PC-3 (cell line): ENCODE measurements at regions not wholly inside any gene's neighbourhood (a gene's known extent, or its start where the extent isn't known, plus 50 kb on each side); places are given as distances from the start of the nearest gene placed in this dataset.

ENCODE experiments used
- ATAC-seq: fragments of 200-7000 bp; cut with Tn5 transposase; 2 replicates; pipeline ENCODE4 v1.9.1; 2020; ENCODE audit warnings: mild to moderate bottlenecking, moderate library complexity
- BruUV-seq: library from RNA; stranded (reverse); fragments of 400-500 nt; replicated peaks from 2 replicates; lab custom pipeline; 2021; lab: Mats Ljungman, UMichigan
- CTCF ChIA-PET: fragments of 300-600 bp; sonication (Branson Sonifier 250); formaldehyde crosslinking; loops from one replicate; lab custom pipeline; 2022; ENCODE audit warnings: antibody characterized with exemption; lab: Charles Lee
- POLR2A ChIA-PET: fragments of 300-600 bp; sonication (Branson Sonifier 250); formaldehyde crosslinking; loops from one replicate; lab custom pipeline; 2022; ENCODE audit warnings: antibody characterized with exemption; ENCODE audit not compliant: unreplicated experiment; lab: Charles Lee
- DNase-seq: peaks from one replicate; pipeline ENCODE4 v3.0.0-alpha.2; 2015
- H2AFZ ChIP-seq: fragments of 300-600 bp; sonication (generic); 2 replicates; pipeline ENCODE4 v1.6.0; 2016; ENCODE audit warnings: antibody characterized with exemption, low read length
- H3F3A ChIP-seq: fragments of 300-600 bp; sonication (generic); one replicate; pipeline ENCODE4 v1.6.0; 2017; ENCODE audit warnings: antibody characterized with exemption, low read length, control low read depth, mild to moderate bottlenecking; ENCODE audit not compliant: unreplicated experiment
- H3K27ac ChIP-seq: fragments of 300-600 bp; sonication (generic); 2 replicates; pipeline ENCODE4 v1.5.1; 2016; ENCODE audit warnings: mild to moderate bottlenecking, low read length
- H3K27me3 ChIP-seq: fragments of 300-600 bp; sonication (generic); 2 replicates; pipeline ENCODE4 v1.6.1; 2016; ENCODE audit warnings: low read length, mixed read lengths
- H3K36me3 ChIP-seq: fragments of 300-600 bp; sonication (generic); 2 replicates; pipeline ENCODE4 v1.6.1; 2016; ENCODE audit warnings: low read depth, mixed run types, low read length, mixed read lengths
- H3K4me1 ChIP-seq: fragments of 300-600 bp; sonication (generic); 2 replicates; pipeline ENCODE4 v1.5.1; 2016; ENCODE audit warnings: low read length; ENCODE audit not compliant: insufficient read depth
- H3K4me2 ChIP-seq: fragments of 300-600 bp; sonication (generic); 2 replicates; pipeline ENCODE4 v1.6.0; 2016; ENCODE audit warnings: low read length
- H3K4me3 ChIP-seq: fragments of 300-600 bp; sonication (generic); 2 replicates; pipeline ENCODE4 v1.5.1; 2016; ENCODE audit warnings: mild to moderate bottlenecking, low read length, mixed read lengths
- H3K79me2 ChIP-seq: fragments of 300-600 bp; sonication (generic); 2 replicates; pipeline ENCODE4 v1.6.1; 2017; ENCODE audit warnings: low read length, mixed read lengths
- H3K9ac ChIP-seq: fragments of 300-600 bp; sonication (generic); 2 replicates; pipeline ENCODE4 v1.6.0; 2016; ENCODE audit warnings: mild to moderate bottlenecking, low read length
- H3K9me2 ChIP-seq: fragments of 300-600 bp; sonication (generic); replicated peaks from 2 replicates; pipeline ENCODE4 v1.6.1; 2016; ENCODE audit warnings: mixed run types, low read length, mixed read lengths
- H3K9me3 ChIP-seq: fragments of 300-600 bp; sonication (generic); 2 replicates; pipeline ENCODE4 v1.6.1; 2016; ENCODE audit warnings: low read length, mixed read lengths
- H4K20me1 ChIP-seq: fragments of 300-600 bp; sonication (generic); 2 replicates; pipeline ENCODE4 v1.6.1; 2016; ENCODE audit warnings: low read length, mixed read lengths
- EZH2 ChIP-seq: fragments of 300-600 bp; sonication (generic); IDR thresholded peaks from one replicate; pipeline ENCODE4 v1.6.1; 2017; ENCODE audit warnings: antibody characterized with exemption, mild to moderate bottlenecking, low read length; ENCODE audit not compliant: unreplicated experiment
- EZH2phosphoT487 ChIP-seq: fragments of 300-600 bp; sonication (generic); IDR thresholded peaks from 2 replicates; pipeline ENCODE4 v1.6.1; 2018; ENCODE audit warnings: mild to moderate bottlenecking, antibody characterized with exemption, low read length, borderline replicate concordance
- intact Hi-C: fragments of 100-400 bp; cut with micrococcal nuclease; formaldehyde crosslinking; loops from 2 replicates; pipeline ENCODE4 v1.9.0; 2023
- TF ChIP-seq, protein P1 (sequence below): fragments of 300-600 bp; sonication (generic); conservative IDR thresholded peaks from 2 replicates; pipeline ENCODE4 v1.5.1; 2017; ENCODE audit warnings: antibody characterized with exemption, low read depth, mild to moderate bottlenecking, low read length

DNA sequence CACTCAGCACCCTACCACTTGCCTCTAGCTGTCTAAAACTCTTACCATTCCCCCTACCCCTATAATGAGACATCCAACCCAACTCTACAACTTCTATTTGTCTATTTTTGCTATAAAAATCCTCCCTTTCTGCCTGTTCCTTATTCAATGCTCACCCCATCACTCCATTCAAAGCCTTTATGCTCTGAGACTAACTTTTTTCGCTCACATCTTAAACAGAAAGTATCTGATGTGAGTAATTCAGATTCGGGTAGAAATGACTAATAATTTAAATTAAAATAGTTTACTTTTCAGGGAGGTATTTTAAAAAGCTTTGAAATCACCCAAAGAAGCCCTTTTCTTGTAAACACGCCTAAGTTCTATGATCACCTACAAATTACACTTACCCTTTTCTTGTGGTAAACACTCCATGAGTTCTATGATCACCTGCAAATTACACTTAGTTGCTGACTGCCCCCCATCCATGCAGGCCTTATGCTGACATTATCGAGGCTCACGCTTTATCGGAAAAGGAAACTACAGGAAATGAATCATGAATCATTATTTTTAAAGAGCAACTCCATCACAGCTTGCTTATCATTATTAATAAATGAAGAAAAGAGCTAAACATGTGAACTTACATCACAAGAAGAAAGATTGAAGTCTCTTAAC is 168.7 kb upstream of the PPP1R2C start:
- Histone ChIP-seq H3K4me2 (no peak overlapping the region), H3K27me3 (no peaks in the 10 kb centered on the region), H3K9me2 (no peaks in the 10 kb centered on the region), H3K9me3 (no peaks in the 10 kb centered on the region), H3K27ac (no peak overlapping the region), H2AFZ (no peak overlapping the region), H3K4me1 (no peaks in the 10 kb centered on the region), H3K9ac (no peak overlapping the region), H3F3A (no peaks in the 10 kb centered on the region), H3K79me2 (no peaks in the 10 kb centered on the region), H3K4me3 (no peak overlapping the region), H3K36me3 (no peaks in the 10 kb centered on the region), H4K20me1 (no peaks in the 10 kb centered on the region)
- no peak for ATAC-seq
- intact Hi-C loops = no loop called here
- no TSS peak for BruUV-seq
- no peak for TF ChIP-seq EZH2
- TF ChIP-seq EZH2phosphoT487 = no peak
- TF ChIP-seq, protein P1, sequence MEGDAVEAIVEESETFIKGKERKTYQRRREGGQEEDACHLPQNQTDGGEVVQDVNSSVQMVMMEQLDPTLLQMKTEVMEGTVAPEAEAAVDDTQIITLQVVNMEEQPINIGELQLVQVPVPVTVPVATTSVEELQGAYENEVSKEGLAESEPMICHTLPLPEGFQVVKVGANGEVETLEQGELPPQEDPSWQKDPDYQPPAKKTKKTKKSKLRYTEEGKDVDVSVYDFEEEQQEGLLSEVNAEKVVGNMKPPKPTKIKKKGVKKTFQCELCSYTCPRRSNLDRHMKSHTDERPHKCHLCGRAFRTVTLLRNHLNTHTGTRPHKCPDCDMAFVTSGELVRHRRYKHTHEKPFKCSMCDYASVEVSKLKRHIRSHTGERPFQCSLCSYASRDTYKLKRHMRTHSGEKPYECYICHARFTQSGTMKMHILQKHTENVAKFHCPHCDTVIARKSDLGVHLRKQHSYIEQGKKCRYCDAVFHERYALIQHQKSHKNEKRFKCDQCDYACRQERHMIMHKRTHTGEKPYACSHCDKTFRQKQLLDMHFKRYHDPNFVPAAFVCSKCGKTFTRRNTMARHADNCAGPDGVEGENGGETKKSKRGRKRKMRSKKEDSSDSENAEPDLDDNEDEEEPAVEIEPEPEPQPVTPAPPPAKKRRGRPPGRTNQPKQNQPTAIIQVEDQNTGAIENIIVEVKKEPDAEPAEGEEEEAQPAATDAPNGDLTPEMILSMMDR = no peak
- POLR2A ChIA-PET = no interaction called here
- CTCF ChIA-PET = no interaction called here
- DNase-seq = no peak

DNA sequence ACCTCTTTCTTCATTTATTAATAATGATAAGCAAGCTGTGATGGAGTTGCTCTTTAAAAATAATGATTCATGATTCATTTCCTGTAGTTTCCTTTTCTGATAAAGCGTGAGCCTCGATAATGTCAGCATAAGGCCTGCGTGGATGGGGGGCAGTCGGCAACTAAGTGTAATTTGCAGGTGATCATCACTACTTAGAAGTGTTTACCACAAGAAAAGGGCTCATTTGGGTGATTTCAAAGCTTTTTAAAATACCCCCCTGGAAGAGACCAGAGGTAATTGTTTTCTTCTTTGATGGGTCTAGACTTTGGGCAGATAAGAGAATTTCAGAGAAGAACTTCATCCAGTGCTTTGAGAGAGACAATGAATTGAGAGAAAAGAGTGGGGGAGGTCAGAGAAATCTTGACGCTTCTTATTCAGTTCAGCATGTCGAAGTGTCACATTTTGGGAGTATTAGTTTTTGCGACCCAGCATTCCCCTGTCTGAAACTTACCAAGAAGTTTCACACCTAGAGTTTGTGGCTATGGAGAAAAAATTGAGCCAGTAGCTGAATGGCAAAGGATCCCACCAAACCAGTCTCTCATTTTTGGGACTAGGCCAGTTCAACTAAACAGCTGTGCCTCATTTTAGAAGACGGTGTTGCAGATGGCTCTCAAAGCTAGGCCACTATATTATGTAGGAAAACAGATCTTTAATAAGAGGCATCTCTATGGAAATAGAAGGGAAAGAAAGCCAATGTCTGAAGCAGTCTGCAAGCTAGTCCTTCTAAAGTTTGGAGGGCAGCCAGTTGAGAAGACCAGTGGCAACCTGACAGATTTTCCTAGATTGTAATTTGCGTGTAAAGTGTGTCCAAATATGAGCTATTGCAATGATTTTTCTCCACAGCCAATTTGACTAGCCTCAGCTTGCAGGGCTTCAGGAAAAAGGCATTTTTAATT is 171.0 kb upstream of the PPP1R2C start:
- no peak overlapping the region for H3K9ac ChIP-seq
- H3K4me2 ChIP-seq = no peak overlapping the region
- H3K4me3 ChIP-seq = no peak overlapping the region
- ChIA-PET POLR2A (interaction anchor here (0.6 kb wide), 1 partner anchor 1184 kb away, joined by 4 read pairs; no protein-coding TSS in a partner anchor), CTCF (no interaction called here)
- DNase-seq (no peak), ATAC-seq (no peak)
- H3K9me2 ChIP-seq = no peaks in the 10 kb centered on the region
- no peaks in the 10 kb centered on the region for H3K36me3 ChIP-seq
- H3K27ac ChIP-seq = no peak overlapping the region
- no peaks in the 10 kb centered on the region for H3K4me1 ChIP-seq
- intact Hi-C loops = no loop called here
- H4K20me1 ChIP-seq = no peaks in the 10 kb centered on the region
- H3K9me3 ChIP-seq = no peaks in the 10 kb centered on the region
- TF ChIP-seq EZH2phosphoT487 = no peak
- TF ChIP-seq EZH2 = no peak
- TF ChIP-seq, protein P1 = no peak
- H3F3A ChIP-seq = no peaks in the 10 kb centered on the region
- no peaks in the 10 kb centered on the region for H3K27me3 ChIP-seq
- no TSS peak for BruUV-seq
- no peak overlapping the region for H2AFZ ChIP-seq
- no peaks in the 10 kb centered on the region for H3K79me2 ChIP-seq
